H9 (cell line): ENCODE measurements at regions not wholly inside any gene's neighbourhood (a gene's known extent, or its start where the extent isn't known, plus 50 kb on each side); places are given as distances from the start of the nearest gene placed in this dataset.
"Not testable (repeated sequence)": the region's sequence is repeated elsewhere in the genome, so short reads cannot be mapped to it uniquely, and the experiment has no call there.

Source experiments
- DNase-seq: peaks from one replicate; pipeline ENCODE4 v3.0.0-alpha.2; 2017
- H2AFZ ChIP-seq: one replicate; pipeline ENCODE4 v1.6.1; 2013; ENCODE audit warnings: mild to moderate bottlenecking, low read length, control low read depth, moderate library complexity
- H2AK5ac ChIP-seq: 2 replicates; pipeline ENCODE4 v1.6.1; 2013; ENCODE audit warnings: low read length, control low read depth, mixed read lengths; ENCODE audit not compliant: insufficient read length
- H2BK120ac ChIP-seq: one replicate; pipeline ENCODE4 v1.6.1; 2013; ENCODE audit warnings: low read depth, mild to moderate bottlenecking, low read length, control low read depth, inconsistent platforms; ENCODE audit not compliant: poor library complexity, severe bottlenecking
- H2BK12ac ChIP-seq: 2 replicates; pipeline ENCODE4 v1.6.1; 2013; ENCODE audit warnings: low read length, control low read depth, mixed read lengths, low read depth; ENCODE audit not compliant: insufficient read length
- H2BK15ac ChIP-seq: 2 replicates; pipeline ENCODE4 v1.6.1; 2013; ENCODE audit warnings: low read depth, low read length, control low read depth
- H2BK20ac ChIP-seq: one replicate; pipeline ENCODE4 v1.6.1; 2013; ENCODE audit warnings: low read depth, mild to moderate bottlenecking, low read length, control low read depth, inconsistent platforms; ENCODE audit not compliant: poor library complexity, severe bottlenecking
- H2BK5ac ChIP-seq: 2 replicates; pipeline ENCODE4 v1.6.1; 2013; ENCODE audit warnings: low read length, control low read depth, mixed read lengths; ENCODE audit not compliant: insufficient read length
- H3K14ac ChIP-seq: 2 replicates; pipeline ENCODE4 v1.6.1; 2013; ENCODE audit warnings: low read length, control low read depth; ENCODE audit not compliant: insufficient read depth
- H3K18ac ChIP-seq: 2 replicates; pipeline ENCODE4 v1.6.1; 2013; ENCODE audit warnings: low read depth, mild to moderate bottlenecking, mixed read lengths, low read length, control low read depth; ENCODE audit not compliant: insufficient read length
- H3K23ac ChIP-seq: 2 replicates; pipeline ENCODE4 v1.6.1; 2013; ENCODE audit warnings: low read length, control low read depth, mixed read lengths, low read depth; ENCODE audit not compliant: insufficient read length
- H3K23me2 ChIP-seq: 2 replicates; pipeline ENCODE4 v1.6.1; 2013; ENCODE audit warnings: low read depth, mild to moderate bottlenecking, mixed read lengths, low read length, control low read depth; ENCODE audit not compliant: insufficient read length, poor library complexity, severe bottlenecking
- H3K27ac ChIP-seq: 2 replicates; pipeline ENCODE4 v1.5.1; 2013; ENCODE audit warnings: low read length, control low read depth, mixed read lengths, low read depth; ENCODE audit not compliant: insufficient read length
- H3K27me3 ChIP-seq: 2 replicates; pipeline ENCODE4 v1.6.1; 2013; ENCODE audit warnings: low read length, control low read depth, inconsistent platforms; ENCODE audit not compliant: insufficient read depth
- H3K4ac ChIP-seq: 2 replicates; pipeline ENCODE4 v1.6.1; 2013; ENCODE audit warnings: low read depth, mild to moderate bottlenecking, control low read depth, inconsistent platforms, low read length, moderate library complexity
- H3K4me1 ChIP-seq: 2 replicates; pipeline ENCODE4 v1.6.1; 2013; ENCODE audit warnings: low read length, control low read depth, inconsistent platforms; ENCODE audit not compliant: insufficient read depth
- H3K4me2 ChIP-seq: 2 replicates; pipeline ENCODE4 v1.6.1; 2013; ENCODE audit warnings: low read length, control low read depth, mixed read lengths; ENCODE audit not compliant: insufficient read length, insufficient read depth
- H3K56ac ChIP-seq: 2 replicates; pipeline ENCODE4 v1.6.1; 2013; ENCODE audit warnings: low read depth, mild to moderate bottlenecking, mixed read lengths, low read length, control low read depth; ENCODE audit not compliant: insufficient read length
- H3K79me1 ChIP-seq: 2 replicates; pipeline ENCODE4 v1.6.1; 2013; ENCODE audit warnings: low read depth, mild to moderate bottlenecking, moderate library complexity, low read length, control low read depth, inconsistent platforms; ENCODE audit not compliant: insufficient read depth, poor library complexity, severe bottlenecking
- H3K79me2 ChIP-seq: 2 replicates; pipeline ENCODE4 v1.6.1; 2013; ENCODE audit warnings: low read length, control low read depth, inconsistent platforms; ENCODE audit not compliant: insufficient read depth
- H3K9ac ChIP-seq: 2 replicates; pipeline ENCODE4 v1.6.1; 2013; ENCODE audit warnings: low read length, control low read depth, mixed read lengths; ENCODE audit not compliant: insufficient read length; ENCODE audit errors: extremely low read depth
- H3K9me3 ChIP-seq: one replicate; pipeline ENCODE4 v1.6.1; 2013; ENCODE audit warnings: low read depth, low read length, inconsistent platforms; ENCODE audit not compliant: control insufficient read depth
- H3T11ph ChIP-seq: one replicate; pipeline ENCODE4 v1.6.1; 2013; ENCODE audit warnings: mild to moderate bottlenecking, low read length, control low read depth, inconsistent platforms
- H4K20me1 ChIP-seq: one replicate; pipeline ENCODE4 v1.6.1; 2013; ENCODE audit not compliant: control insufficient read depth, insufficient read length, insufficient read depth
- H4K5ac ChIP-seq: 2 replicates; pipeline ENCODE4 v1.6.1; 2013; ENCODE audit warnings: low read depth, mild to moderate bottlenecking, mixed read lengths, low read length, control low read depth; ENCODE audit not compliant: insufficient read length
- H4K8ac ChIP-seq: replicated peaks from 2 replicates; pipeline ENCODE4 v1.6.1; 2013; ENCODE audit warnings: low read length, control low read depth, mixed read lengths, low read depth; ENCODE audit not compliant: insufficient read length
- H4K91ac ChIP-seq: 2 replicates; pipeline ENCODE4 v1.6.1; 2013; ENCODE audit warnings: low read depth, mild to moderate bottlenecking, moderate library complexity, mixed read lengths, low read length, control low read depth; ENCODE audit not compliant: insufficient read length
- H3K27ac Mint-ChIP-seq, 3 experiments: 2 replicates in 2 of 3; 3 replicates in 1 of 3; pipeline ENCODE4 v1.8.0; 2020 to 2021; ENCODE audit warnings: mixed read lengths in 3 of 3, mild to moderate bottlenecking in 1 of 3, moderate library complexity in 1 of 3
- H3K27me3 Mint-ChIP-seq: 2 replicates; pipeline ENCODE4 v1.8.0; 2021; ENCODE audit warnings: low read depth, mild to moderate bottlenecking, moderate library complexity, mixed read lengths
- H3K36me3 Mint-ChIP-seq, 3 experiments: 2 replicates in 2 of 3; 3 replicates in 1 of 3; pipeline ENCODE4 v1.8.0; 2020 to 2021; ENCODE audit warnings: low read depth in 3 of 3, mixed read lengths in 3 of 3; ENCODE audit not compliant: insufficient read depth in 1 of 3
- H3K4me1 Mint-ChIP-seq, 2 experiments: 2 replicates each; pipeline ENCODE4 v1.8.0; 2020; ENCODE audit warnings: mixed read lengths in 2 of 2
- H3K4me3 Mint-ChIP-seq, 2 experiments: 2 replicates in 1 of 2; 3 replicates in 1 of 2; pipeline ENCODE4 v1.8.0; 2020 to 2021; ENCODE audit warnings: mild to moderate bottlenecking in 2 of 2, mixed read lengths in 2 of 2, moderate library complexity in 1 of 2
- H3K9me3 Mint-ChIP-seq, 2 experiments: 2 replicates in 1 of 2; 3 replicates in 1 of 2; pipeline ENCODE4 v1.8.0; 2020; ENCODE audit warnings: mild to moderate bottlenecking in 2 of 2, mixed read lengths in 2 of 2, moderate library complexity in 1 of 2
- WGBS: extraction: QIAGEN DNeasy Blood & Tissue Kit; methylation state at CpG from one replicate; pipeline ENCODE4 v1.1.7; 2013; ENCODE audit warnings: missing lambda C conversion rate, low lambda C conversion rate, mixed read lengths; ENCODE audit not compliant: insufficient read length; ENCODE audit errors: extremely low coverage; 5-methylcytosine and 5-hydroxymethylcytosine counted together
- TF ChIP-seq, protein P1 (sequence below): fragments of 200-600 bp; sonication (generic); conservative IDR thresholded peaks from 3 replicates; pipeline ENCODE4 v1.8.0; 2021; ENCODE audit warnings: antibody characterized with exemption, mild to moderate bottlenecking

DNA sequence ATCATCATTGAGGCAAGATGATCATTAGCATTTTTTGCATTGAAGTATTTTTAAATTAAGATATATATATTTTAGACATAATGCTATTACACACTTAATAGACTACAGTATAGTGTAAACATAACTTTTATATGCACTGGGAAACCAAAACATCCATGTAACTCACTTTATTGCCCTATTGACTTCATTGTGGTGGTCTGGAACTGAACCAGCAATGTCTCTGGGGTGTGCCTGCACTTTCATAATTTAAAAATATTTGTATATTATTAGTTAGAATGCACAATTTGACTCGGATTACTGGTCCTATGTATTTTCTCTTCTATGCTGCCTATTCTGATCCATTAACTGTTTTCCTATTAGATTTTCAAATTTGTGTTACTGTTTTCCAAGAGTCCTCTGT is 109.1 kb upstream of the SPATA12 start:
- H2AFZ ChIP-seq: no peak overlapping the region
- H4K91ac ChIP-seq: no peak overlapping the region
- H3K27ac ChIP-seq: no peak overlapping the region
- no peak overlapping the region for H2BK15ac ChIP-seq
- no peak overlapping the region for H3K4me2 ChIP-seq
- H3T11ph ChIP-seq: no peak overlapping the region
- Mint-ChIP-seq H3K36me3 (peaks cover 0 to 5% (median 2%) of the 10 kb centered on the region in 3 experiments; a peak in 4 of 7 replicates), H3K27me3 (no peaks in the 10 kb centered on the region; the same call in 1 of the 2 replicates), H3K27ac (no peak overlapping the region), H3K9me3 (peaks cover 7 to 8% of the 10 kb centered on the region in 2 experiments; a peak in 4 of 5 replicates), H3K4me3 (no peak overlapping the region), H3K4me1 (no peaks in the 10 kb centered on the region)
- no peak overlapping the region for H3K9ac ChIP-seq
- H2BK12ac ChIP-seq: no peak overlapping the region
- no peak overlapping the region for H4K5ac ChIP-seq
- H4K20me1 ChIP-seq: no peaks in the 10 kb centered on the region
- no peaks in the 10 kb centered on the region for H3K27me3 ChIP-seq
- H3K23me2 ChIP-seq: no peaks in the 10 kb centered on the region
- no peak overlapping the region for H2AK5ac ChIP-seq
- H4K8ac ChIP-seq: no peak overlapping the region
- H3K79me2 ChIP-seq: no peaks in the 10 kb centered on the region
- no CpG with 5 or more reads among the region's 1 CpG for WGBS
- TF ChIP-seq, protein P1, sequence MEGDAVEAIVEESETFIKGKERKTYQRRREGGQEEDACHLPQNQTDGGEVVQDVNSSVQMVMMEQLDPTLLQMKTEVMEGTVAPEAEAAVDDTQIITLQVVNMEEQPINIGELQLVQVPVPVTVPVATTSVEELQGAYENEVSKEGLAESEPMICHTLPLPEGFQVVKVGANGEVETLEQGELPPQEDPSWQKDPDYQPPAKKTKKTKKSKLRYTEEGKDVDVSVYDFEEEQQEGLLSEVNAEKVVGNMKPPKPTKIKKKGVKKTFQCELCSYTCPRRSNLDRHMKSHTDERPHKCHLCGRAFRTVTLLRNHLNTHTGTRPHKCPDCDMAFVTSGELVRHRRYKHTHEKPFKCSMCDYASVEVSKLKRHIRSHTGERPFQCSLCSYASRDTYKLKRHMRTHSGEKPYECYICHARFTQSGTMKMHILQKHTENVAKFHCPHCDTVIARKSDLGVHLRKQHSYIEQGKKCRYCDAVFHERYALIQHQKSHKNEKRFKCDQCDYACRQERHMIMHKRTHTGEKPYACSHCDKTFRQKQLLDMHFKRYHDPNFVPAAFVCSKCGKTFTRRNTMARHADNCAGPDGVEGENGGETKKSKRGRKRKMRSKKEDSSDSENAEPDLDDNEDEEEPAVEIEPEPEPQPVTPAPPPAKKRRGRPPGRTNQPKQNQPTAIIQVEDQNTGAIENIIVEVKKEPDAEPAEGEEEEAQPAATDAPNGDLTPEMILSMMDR: no peak
- no peaks in the 10 kb centered on the region for H3K79me1 ChIP-seq
- no peaks in the 10 kb centered on the region for H3K4me1 ChIP-seq
- no peak overlapping the region for H2BK120ac ChIP-seq
- H3K4ac ChIP-seq: no peak overlapping the region
- H3K14ac ChIP-seq: no peak overlapping the region
- H3K18ac ChIP-seq: no peak overlapping the region
- no peak overlapping the region for H3K56ac ChIP-seq
- no peak overlapping the region for H3K23ac ChIP-seq
- H2BK5ac ChIP-seq: no peak overlapping the region
- DNase-seq: no peak
- H3K9me3 ChIP-seq: no peaks in the 10 kb centered on the region
- no peak overlapping the region for H2BK20ac ChIP-seq

- not testable (repeated sequence) for H3K4ac ChIP-seq, H3K14ac ChIP-seq, H2BK12ac ChIP-seq, H3K27me3 Mint-ChIP-seq, H3K27ac ChIP-seq, H3K4me2 ChIP-seq, H3K9ac ChIP-seq, H2BK20ac ChIP-seq, H3K23me2 ChIP-seq, H3K27ac Mint-ChIP-seq, H3K79me2 ChIP-seq, H3K4me1 ChIP-seq, H3T11ph ChIP-seq, H4K20me1 ChIP-seq, H2BK120ac ChIP-seq, H4K5ac ChIP-seq, DNase-seq, H3K4me1 Mint-ChIP-seq, H3K9me3 ChIP-seq, H4K8ac ChIP-seq, H2AFZ ChIP-seq, H3K23ac ChIP-seq, H3K4me3 Mint-ChIP-seq, H2BK15ac ChIP-seq, H4K91ac ChIP-seq, H3K18ac ChIP-seq, H3K56ac ChIP-seq, H2AK5ac ChIP-seq, H3K79me1 ChIP-seq, H2BK5ac ChIP-seq, H3K27me3 ChIP-seq
- Mint-ChIP-seq H3K36me3 (peaks cover 10 to 22% (median 13%) of the 10 kb centered on the region in 3 experiments), H3K9me3 (peaks cover 25% of the 10 kb centered on the region in 2 experiments)
- no CpG with 5 or more reads among the region's 5 CpGs for WGBS
These were observed 115.1 kb upstream of the SPATA12 start for GRCh38 chr3:56945378-56945777.
